Right lobe of liver (tissue), 4 donors: ENCODE measurements at regions not wholly inside any gene's neighbourhood (a gene's known extent, or its start where the extent isn't known, plus 50 kb on each side); places are given as distances from the start of the nearest gene placed in this dataset.

Source experiments
- CTCF ChIP-seq, 4 donors: fragments of 200-600 bp in 3 of 4; fragments of 450-650 bp in 1 of 4; IDR thresholded peaks; one replicate each; pipeline versions ENCODE4 v1.5.1 to v1.8.0; 2016 to 2022; ENCODE audit warnings: antibody characterized with exemption in 4 of 4, mild to moderate bottlenecking in 2 of 4
- POLR2A ChIP-seq: fragments of 450-650 bp; IDR thresholded peaks from one replicate; pipeline ENCODE4 v1.6.1; 2017; ENCODE audit warnings: antibody characterized with exemption, mild to moderate bottlenecking
- donor health status: DM: no; HTN: no; CAD: no.
- donor health status: DM: no; HTN: no; CAD: no.
- donor health status: DM: no; HTN: yes; CAD: no.

DNA sequence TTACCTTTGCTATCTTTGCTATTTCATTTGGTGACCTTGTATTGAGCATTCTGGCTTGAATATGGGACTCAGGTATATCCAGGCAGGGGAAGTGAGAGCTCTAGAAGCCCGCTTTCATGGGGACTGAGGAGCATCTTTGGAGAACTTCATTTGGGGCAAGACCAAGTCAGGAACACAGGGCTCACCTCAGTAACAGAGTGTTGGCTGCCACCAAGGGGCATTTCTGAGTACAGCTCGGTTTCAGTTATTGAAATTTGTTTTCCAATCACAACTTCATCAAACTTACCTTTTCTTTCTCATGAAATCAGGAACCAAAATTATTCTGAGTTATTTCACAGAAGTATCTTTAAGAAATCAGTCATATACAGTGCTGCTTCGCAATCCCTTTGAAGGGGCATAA is 337.2 kb downstream of the C7orf25 start:
- TF ChIP-seq CTCF (IDR thresholded peaks at IDR 0.05) (no peak), POLR2A (no peak)
